IMR-90 (cell line): ENCODE measurements at regions not wholly inside any gene's neighbourhood (a gene's known extent, or its start where the extent isn't known, plus 50 kb on each side); places are given as distances from the start of the nearest gene placed in this dataset.
A peak's percentile ranks its signal among the peaks of the same experiment; 100 is the strongest.

Experiments used
- ATAC-seq: fragments of 200-7000 bp; cut with Tn5 transposase; 2 replicates; pipeline ENCODE4 v1.9.1; 2020; ENCODE audit warnings: low read depth, mild to moderate bottlenecking, moderate library complexity
- BruUV-seq: library from RNA; stranded (reverse); fragments of 400-500 nt; replicated peaks from 2 replicates; lab custom pipeline; 2021; lab: Mats Ljungman, UMichigan
- CTCF ChIA-PET: fragments of 300-600 bp; formaldehyde crosslinking; extraction: SDS; loops from one replicate; lab custom pipeline; 2021; ENCODE audit warnings: antibody characterized with exemption; lab: Yijun Ruan, JAX
- POLR2A ChIA-PET: fragments of 300-600 bp; sonication (Branson Sonifier 250); formaldehyde crosslinking; loops from one replicate; lab custom pipeline; 2022; ENCODE audit warnings: antibody characterized with exemption; ENCODE audit not compliant: unreplicated experiment; lab: Charles Lee
- DNase-seq: peaks from one replicate; pipeline ENCODE4 v3.0.0; 2013
- H2AFZ ChIP-seq: replicated peaks from 2 replicates; pipeline ENCODE3; 2013; ENCODE audit warnings: low read length, mild to moderate bottlenecking; ENCODE audit not compliant: poor library complexity
- H2AK5ac ChIP-seq: 2 replicates; pipeline ENCODE4 v1.6.1; 2013; ENCODE audit warnings: low read depth, low read length, inconsistent platforms
- H2AK9ac ChIP-seq: replicated peaks from 2 replicates; pipeline ENCODE3; 2013; ENCODE audit warnings: mild to moderate bottlenecking, low read depth, low read length, moderate library complexity; ENCODE audit not compliant: poor library complexity
- H2BK120ac ChIP-seq: 2 replicates; pipeline ENCODE4 v1.6.1; 2013; ENCODE audit warnings: low read depth, low read length, inconsistent platforms
- H2BK15ac ChIP-seq: 3 replicates; pipeline ENCODE4 v1.6.1; 2013; ENCODE audit warnings: low read depth, low read length, inconsistent platforms
- H2BK20ac ChIP-seq: 2 replicates; pipeline ENCODE4 v1.6.1; 2013; ENCODE audit warnings: low read depth, mild to moderate bottlenecking, inconsistent platforms, low read length, moderate library complexity
- H2BK5ac ChIP-seq: 2 replicates; pipeline ENCODE4 v1.6.1; 2013; ENCODE audit warnings: mild to moderate bottlenecking, low read depth, low read length, inconsistent platforms; ENCODE audit not compliant: poor library complexity, severe bottlenecking
- H3K14ac ChIP-seq: replicated peaks from 2 replicates; pipeline ENCODE4 v1.6.1; 2013; ENCODE audit warnings: low read depth, low read length, inconsistent platforms
- H3K18ac ChIP-seq: 2 replicates; pipeline ENCODE4 v1.6.1; 2013; ENCODE audit warnings: low read depth, low read length, control low read depth
- H3K23ac ChIP-seq: 2 replicates; pipeline ENCODE4 v1.6.1; 2013; ENCODE audit warnings: low read depth, low read length, inconsistent platforms
- H3K27ac ChIP-seq: 2 replicates; pipeline ENCODE4 v1.5.1; 2013; ENCODE audit warnings: mild to moderate bottlenecking, control low read depth, low read length; ENCODE audit not compliant: insufficient read depth
- H3K27me3 ChIP-seq: 2 replicates; pipeline ENCODE4 v1.6.1; 2013; ENCODE audit warnings: low read length; ENCODE audit not compliant: control insufficient read depth, insufficient read depth
- H3K36me3 ChIP-seq: 2 replicates; pipeline ENCODE4 v1.6.1; 2013; ENCODE audit warnings: low read length, mixed read lengths; ENCODE audit not compliant: control insufficient read depth, insufficient read depth
- H3K4ac ChIP-seq: 2 replicates; pipeline ENCODE4 v1.6.1; 2013; ENCODE audit warnings: low read depth, low read length, inconsistent platforms
- H3K4me1 ChIP-seq: 2 replicates; pipeline ENCODE4 v1.6.1; 2013; ENCODE audit warnings: low read length, mixed read lengths; ENCODE audit not compliant: control insufficient read depth, insufficient read depth
- H3K4me2 ChIP-seq: 2 replicates; pipeline ENCODE4 v1.6.1; 2013; ENCODE audit warnings: low read depth, mild to moderate bottlenecking, control low read depth, low read length, moderate library complexity
- H3K4me3 ChIP-seq: 2 replicates; pipeline ENCODE4 v1.5.1; 2013; ENCODE audit warnings: low read depth, mild to moderate bottlenecking, control low read depth, low read length, moderate library complexity; ENCODE audit not compliant: insufficient read depth
- H3K56ac ChIP-seq: 2 replicates; pipeline ENCODE4 v1.6.1; 2013; ENCODE audit warnings: low read length, inconsistent platforms; ENCODE audit not compliant: insufficient read depth; ENCODE audit errors: extremely low read depth
- H3K79me1 ChIP-seq, 2 experiments: 2 replicates each; pipeline ENCODE4 v1.6.1; 2013; ENCODE audit warnings: low read length in 2 of 2, inconsistent platforms in 1 of 2, low read depth in 1 of 2
- H3K9ac ChIP-seq: 2 replicates; pipeline ENCODE4 v1.6.1; 2013; ENCODE audit warnings: low read depth, low read length, control low read depth
- H3K9me1 ChIP-seq: 2 replicates; pipeline ENCODE4 v1.6.1; 2013; ENCODE audit warnings: low read length, inconsistent platforms; ENCODE audit not compliant: insufficient read depth
- H3K9me3 ChIP-seq: 2 replicates; pipeline ENCODE4 v1.6.1; 2013; ENCODE audit warnings: low read length; ENCODE audit not compliant: control insufficient read depth, insufficient read depth
- H4K20me1 ChIP-seq: 2 replicates; pipeline ENCODE4 v1.6.1; 2013; ENCODE audit warnings: low read length, inconsistent platforms; ENCODE audit not compliant: insufficient read depth
- H4K5ac ChIP-seq: 2 replicates; pipeline ENCODE4 v1.6.1; 2013; ENCODE audit warnings: mild to moderate bottlenecking, low read depth, low read length, control low read depth
- H4K8ac ChIP-seq, 2 experiments: 2 replicates each; pipeline ENCODE4 v1.6.1; 2013; ENCODE audit warnings: low read depth in 2 of 2, low read length in 2 of 2, control low read depth in 1 of 2, inconsistent platforms in 1 of 2
- H4K91ac ChIP-seq: 2 replicates; pipeline ENCODE4 v1.6.1; 2013; ENCODE audit warnings: low read depth, low read length, inconsistent platforms; ENCODE audit not compliant: insufficient read depth
- BHLHE40 ChIP-seq: fragments of 150-350 bp; IDR thresholded peaks from 2 replicates; pipeline ENCODE4 v1.6.1; 2016; ENCODE audit warnings: mild to moderate bottlenecking, low read depth, low read length
- CEBPB ChIP-seq: IDR thresholded peaks from 2 replicates; pipeline ENCODE4 v1.6.1; 2012; ENCODE audit warnings: low read depth, low read length, improper control_type of control experiment
- CHD1 ChIP-seq: IDR thresholded peaks from 2 replicates; pipeline ENCODE4 v1.6.1; 2012; ENCODE audit warnings: low read depth, low read length, improper control_type of control experiment
- CTCF ChIP-seq: conservative IDR thresholded peaks from 2 replicates; pipeline ENCODE4 v1.5.1; 2012; ENCODE audit warnings: mild to moderate bottlenecking, low read depth, low read length, improper control_type of control experiment
- ELK1 ChIP-seq: fragments of 150-350 bp; IDR thresholded peaks from 2 replicates; pipeline ENCODE4 v1.6.1; 2016; ENCODE audit warnings: low read depth, mild to moderate bottlenecking, low read length, moderate library complexity, borderline replicate concordance
- FOS ChIP-seq: fragments of 150-350 bp; IDR thresholded peaks from 2 replicates; pipeline ENCODE4 v1.6.1; 2016; ENCODE audit warnings: low read depth, low read length
- MAFK ChIP-seq: IDR thresholded peaks from 2 replicates; pipeline ENCODE4 v1.6.1; 2012; ENCODE audit warnings: low read depth, low read length, improper control_type of control experiment
- MAZ ChIP-seq: IDR thresholded peaks from 2 replicates; pipeline ENCODE4 v1.6.1; 2012; ENCODE audit warnings: low read depth, mild to moderate bottlenecking, low read length, improper control_type of control experiment, moderate library complexity, borderline replicate concordance
- MXI1 ChIP-seq: IDR thresholded peaks from 2 replicates; pipeline ENCODE4 v1.6.1; 2012; ENCODE audit warnings: low read depth, mild to moderate bottlenecking, low read length, moderate library complexity, borderline replicate concordance
- NFE2L2 ChIP-seq: fragments of 150-350 bp; IDR thresholded peaks from 2 replicates; pipeline ENCODE4 v1.6.1; 2016; ENCODE audit warnings: low read depth, mild to moderate bottlenecking, low read length
- POLR2A ChIP-seq: IDR thresholded peaks from 2 replicates; pipeline ENCODE4 v1.6.1; 2012; ENCODE audit warnings: mild to moderate bottlenecking, low read depth, low read length
- RAD21 ChIP-seq: IDR thresholded peaks from 2 replicates; pipeline ENCODE4 v1.6.1; 2012; ENCODE audit warnings: low read length, improper control_type of control experiment
- RCOR1 ChIP-seq: IDR thresholded peaks from 2 replicates; pipeline ENCODE4 v1.6.1; 2012; ENCODE audit warnings: mild to moderate bottlenecking, low read length, improper control_type of control experiment; ENCODE audit not compliant: insufficient replicate concordance
- SMC3 ChIP-seq: fragments of 150-350 bp; IDR thresholded peaks from 2 replicates; pipeline ENCODE4 v1.6.1; 2016; ENCODE audit warnings: low read depth, mild to moderate bottlenecking, antibody characterized with exemption, low read length, moderate library complexity
- WGBS, 2 experiments: methylation state at CpG; one replicate each; pipeline versions ENCODE4 v1.1.5 to v1.1.7; 2013; ENCODE audit warnings: missing lambda C conversion rate in 2 of 2; ENCODE audit not compliant: insufficient read length in 1 of 2; ENCODE audit errors: extremely low coverage in 2 of 2; 5-methylcytosine and 5-hydroxymethylcytosine counted together
- dilution Hi-C: fragments of 300-500 bp; cut with HindIII; formaldehyde crosslinking; loops from one replicate; pipeline ENCODE4 v1.14.3; 2018; ENCODE audit warnings: low sequenced_read_pairs; ENCODE audit not compliant: unreplicated experiment
- in situ Hi-C: fragments of 300-500 bp; cut with MboI; formaldehyde crosslinking; loops from 3 replicates; pipeline ENCODE4 v1.14.3; 2019; ENCODE audit warnings: low sequenced_read_pairs, inconsistent platforms, mixed read lengths
- intact Hi-C: fragments of 100-400 bp; cut with micrococcal nuclease; formaldehyde crosslinking; loops from 2 replicates; pipeline ENCODE4 v1.10.0; 2022
- TF ChIP-seq, protein P1 (sequence below): fragments of 150-350 bp; IDR thresholded peaks from 2 replicates; pipeline ENCODE4 v1.6.1; 2017; ENCODE audit warnings: mild to moderate bottlenecking, antibody characterized with exemption, low read length, low read depth

DNA sequence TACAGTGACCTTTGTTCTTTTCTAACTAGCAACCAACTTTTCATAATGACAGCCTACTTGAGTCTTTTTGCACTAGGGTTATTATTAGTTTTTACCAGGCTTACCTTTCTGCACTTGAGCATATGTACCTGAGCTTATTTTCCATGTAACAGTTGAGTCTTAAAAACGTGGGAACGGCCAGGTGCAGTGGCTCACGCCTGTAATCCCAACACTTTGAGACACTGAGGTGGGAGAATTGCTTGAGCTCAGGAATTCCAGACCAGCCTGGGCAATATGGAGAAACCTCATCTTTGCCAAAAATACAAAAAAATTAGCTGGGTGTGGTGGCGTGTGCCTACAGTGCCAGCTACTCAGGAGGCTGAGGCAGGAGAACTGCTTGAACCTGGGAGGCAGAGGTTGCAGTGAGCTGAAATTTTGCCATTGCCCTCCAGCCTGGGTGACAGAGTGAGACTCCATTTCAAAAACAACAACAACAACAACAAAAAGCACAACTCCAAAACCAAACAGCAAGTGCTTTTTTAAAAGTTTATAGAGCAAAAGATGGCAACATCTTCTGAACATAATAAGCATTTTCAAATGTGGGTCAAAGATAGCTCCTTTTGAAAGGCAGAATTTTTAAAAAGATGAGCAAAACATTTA lies 57.1 kb upstream of the CD28 start:
- Histone ChIP-seq H3K4ac (no peak overlapping the region), H2BK15ac (no peak overlapping the region), H2AFZ (no peak overlapping the region), H3K27me3 (no peaks in the 10 kb centered on the region), H3K79me1 (no peaks in the 10 kb centered on the region), H2BK20ac (no peak overlapping the region; the same call in 1 of the 2 replicates), H3K4me1 (peaks cover 7% of the 10 kb centered on the region), H4K91ac (no peak overlapping the region), H3K23ac (no peak overlapping the region), H3K4me2 (no peak overlapping the region), H3K27ac (no peak overlapping the region), H4K5ac (peak overlapping the region; percentile 57; the same call in 1 of the 2 replicates), H2BK120ac (no peak overlapping the region), H3K4me3 (no peak overlapping the region), H4K20me1 (no peaks in the 10 kb centered on the region), H3K9me3 (no peaks in the 10 kb centered on the region), H3K56ac (no peak overlapping the region), H3K18ac (peak overlapping the region; percentile 20; the same call in 1 of the 2 replicates), H2AK5ac (no peak overlapping the region), H4K8ac (no peak overlapping the region; a peak in 1 of 4 replicates), H3K9ac (no peak overlapping the region), H3K14ac (no peak overlapping the region), H3K9me1 (no peaks in the 10 kb centered on the region), H2BK5ac (no peak overlapping the region), H3K36me3 (no peaks in the 10 kb centered on the region), H2AK9ac (no peak overlapping the region)
- in situ Hi-C loops, result no loop called here
- intact Hi-C loops, result no loop called here
- DNase-seq, result no peak
- ChIA-PET CTCF (no interaction called here), POLR2A (no interaction called here)
- no TSS peak for BruUV-seq
- dilution Hi-C loops, result no loop called here
- 96% methylated on average over 3 of the region's 4 CpGs; no CpG with 5 or more reads in 1 of the 2 experiments for WGBS, 2 experiments
- no peak for ATAC-seq
- no peak for TF ChIP-seq MAZ
- TF ChIP-seq ELK1, result no peak
- TF ChIP-seq NFE2L2, result no peak
- no peak for TF ChIP-seq CHD1
- no peak for TF ChIP-seq RAD21
- no peak for TF ChIP-seq BHLHE40
- no peak for TF ChIP-seq FOS
- TF ChIP-seq, protein P1, sequence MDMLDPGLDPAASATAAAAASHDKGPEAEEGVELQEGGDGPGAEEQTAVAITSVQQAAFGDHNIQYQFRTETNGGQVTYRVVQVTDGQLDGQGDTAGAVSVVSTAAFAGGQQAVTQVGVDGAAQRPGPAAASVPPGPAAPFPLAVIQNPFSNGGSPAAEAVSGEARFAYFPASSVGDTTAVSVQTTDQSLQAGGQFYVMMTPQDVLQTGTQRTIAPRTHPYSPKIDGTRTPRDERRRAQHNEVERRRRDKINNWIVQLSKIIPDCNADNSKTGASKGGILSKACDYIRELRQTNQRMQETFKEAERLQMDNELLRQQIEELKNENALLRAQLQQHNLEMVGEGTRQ, result no peak
- no peak for TF ChIP-seq CEBPB
- no peak for TF ChIP-seq MXI1
- no peak for TF ChIP-seq RCOR1
- no peak for TF ChIP-seq SMC3
- TF ChIP-seq POLR2A, result no peak
- no peak for TF ChIP-seq CTCF
- TF ChIP-seq MAFK, result no peak
